Lung (tissue), 11 donors: ENCODE measurements at regions not wholly inside any gene's neighbourhood (a gene's known extent, or its start where the extent isn't known, plus 50 kb on each side); places are given as distances from the start of the nearest gene placed in this dataset.

Experiments used
- ATAC-seq: fragments of 200-7000 bp; cut with Tn5 transposase; one replicate; pipeline ENCODE4 v1.9.1; 2020; ENCODE audit warnings: moderate number of reproducible peaks; ENCODE audit not compliant: insufficient read depth, low FRiP score
- DNase-seq, 3 donors: peaks; one replicate each; pipeline ENCODE4 v3.0.0-alpha.2; 2013 to 2017
- H3K27ac ChIP-seq, 2 donors: one replicate each; pipeline ENCODE4 v1.5.1; 2013; ENCODE audit warnings: mild to moderate bottlenecking in 2 of 2, moderate library complexity in 2 of 2, control low read depth in 1 of 2, inconsistent platforms in 1 of 2, low read depth in 1 of 2, low read length in 1 of 2
- H3K27me3 ChIP-seq, 3 donors: one replicate each; pipeline ENCODE4 v1.5.1; 2013; ENCODE audit warnings: low read length in 2 of 3; ENCODE audit not compliant: control insufficient read depth in 3 of 3, insufficient read depth in 3 of 3
- H3K36me3 ChIP-seq, 4 donors: one replicate each; pipeline ENCODE4 v1.5.1; 2013; ENCODE audit warnings: low read length in 4 of 4, mild to moderate bottlenecking in 1 of 4, moderate library complexity in 1 of 4; ENCODE audit not compliant: control insufficient read depth in 4 of 4, insufficient read depth in 4 of 4
- H3K4me1 ChIP-seq, 5 donors: one replicate each; pipeline ENCODE4 v1.5.1; 2013; ENCODE audit warnings: low read length in 5 of 5, mild to moderate bottlenecking in 2 of 5, moderate library complexity in 1 of 5; ENCODE audit not compliant: control insufficient read depth in 5 of 5, insufficient read depth in 5 of 5
- H3K4me3 ChIP-seq: one replicate; pipeline ENCODE4 v1.5.1; 2013; ENCODE audit warnings: mild to moderate bottlenecking, control low read depth, moderate library complexity
- H3K9ac ChIP-seq, 2 donors: one replicate each; pipeline ENCODE4 v1.5.1; 2013; ENCODE audit warnings: low read length in 2 of 2, control low read depth in 1 of 2; ENCODE audit not compliant: insufficient read depth in 1 of 2
- H3K9me3 ChIP-seq, 4 donors: one replicate each; pipeline ENCODE4 v1.5.1; 2013; ENCODE audit warnings: low read length in 3 of 4, mild to moderate bottlenecking in 1 of 4, moderate library complexity in 1 of 4; ENCODE audit not compliant: control insufficient read depth in 4 of 4, insufficient read depth in 3 of 4
- CTCF ChIP-seq: IDR thresholded peaks from 2 replicates; pipeline ENCODE4 v1.5.1; 2012; ENCODE audit warnings: mild to moderate bottlenecking; ENCODE audit errors: control extremely low read depth, extremely low read depth
- WGBS, 2 donors: extraction: QIAGEN DNeasy Blood & Tissue Kit; methylation state at CpG; one replicate each; pipeline ENCODE4 v1.1.7; 2013; 5-methylcytosine and 5-hydroxymethylcytosine counted together
- donor health status: control.
- donor health status: control.
- donor health status: Bipolar disorder and iron deficiency.
- donor health status: healthy.
- donor health status: DM: yes; HTN: yes; CAD: no.

- Histone ChIP-seq H3K27ac (no peak overlapping the region), H3K9ac (no peak overlapping the region), H3K27me3 (no peaks in the 10 kb centered on the region), H3K36me3 (no peaks in the 10 kb centered on the region), H3K4me1 (peaks cover 0 to 13% (median 0%) of the 10 kb centered on the region in 5 donors), H3K9me3 (no peaks in the 10 kb centered on the region), H3K4me3 (no peak overlapping the region)
- TF ChIP-seq CTCF, result no peak
- ATAC-seq (no peak), DNase-seq (no peak)
- WGBS, 2 donors, result 63 to 77% methylated on average over 9 of the region's 9 CpGs
Observed at GRCh38 chr3:110495201-110495927, 576.3 kb upstream of the NECTIN3 start.

GRCh38 chr3:110504401-110504800, 567.2 kb upstream of the NECTIN3 start:
- no peak for ATAC-seq

GRCh38 chr3:110504901-110505300, 566.7 kb upstream of the NECTIN3 start:
- peaks cover 0 to 6% (median 4%) of the 10 kb centered on the region in 4 donors for H3K9me3 ChIP-seq
- ATAC-seq (no peak), DNase-seq (no peak)
- H3K4me3 ChIP-seq, result no peak overlapping the region
- no peaks in the 10 kb centered on the region for H3K4me1 ChIP-seq
- no peaks in the 10 kb centered on the region for H3K27me3 ChIP-seq
- no peak overlapping the region for H3K9ac ChIP-seq
- TF ChIP-seq CTCF, result no peak
- no peak overlapping the region for H3K27ac ChIP-seq
- H3K36me3 ChIP-seq, result no peaks in the 10 kb centered on the region
- 72 to 77% methylated on average over 4 of the region's 4 CpGs for WGBS, 2 donors

More at GRCh38 chr3:110504401-110504800, 567.2 kb upstream of the NECTIN3 start:
- no peak overlapping the region for H3K27ac ChIP-seq
- no peaks in the 10 kb centered on the region for H3K27me3 ChIP-seq
- no peak overlapping the region for H3K4me3 ChIP-seq
- 79 to 80% methylated on average over 2 of the region's 2 CpGs for WGBS, 2 donors
- no peak for TF ChIP-seq CTCF
- no peak overlapping the region for H3K9ac ChIP-seq
- peaks cover 0 to 6% (median 4%) of the 10 kb centered on the region in 4 donors for H3K9me3 ChIP-seq
- no peaks in the 10 kb centered on the region for H3K4me1 ChIP-seq
- no peak for DNase-seq
- H3K36me3 ChIP-seq, result no peaks in the 10 kb centered on the region
